Activated CD8-positive, alpha-beta memory T cell treated with anti-CD3 and anti-CD28 coated beads, Interleukin-2, amount 10 ng/mL, durations not matched to agents 7 days and 5 days (primary cell): ENCODE measurements at regions not wholly inside any gene's neighbourhood (a gene's known extent, or its start where the extent isn't known, plus 50 kb on each side); places are given as distances from the start of the nearest gene placed in this dataset.

Source experiments
- ATAC-seq: fragments of 150-1000 bp; cut with Tn5 transposase; one replicate; pipeline ENCODE4 v1.10.0; 2021; ENCODE audit warnings: moderate library complexity
- CTCF ChIA-PET: fragments of 350-600 bp; sonication (Branson Sonifier 250); formaldehyde crosslinking; loops from one replicate; lab custom pipeline; 2021; ENCODE audit warnings: antibody characterized with exemption; lab: Charles Lee
- DNase-seq: peaks from one replicate; pipeline ENCODE4 v3.0.0-alpha.2; 2020
- H3K27ac Mint-ChIP-seq: one replicate; pipeline ENCODE4 v1.8.0; 2021; ENCODE audit warnings: mild to moderate bottlenecking, mixed read lengths
- H3K27me3 Mint-ChIP-seq: one replicate; pipeline ENCODE4 v1.8.0; 2021; ENCODE audit warnings: mixed read lengths
- H3K36me3 Mint-ChIP-seq: one replicate; pipeline ENCODE4 v1.8.0; 2021; ENCODE audit warnings: mild to moderate bottlenecking, mixed read lengths
- H3K4me1 Mint-ChIP-seq: one replicate; pipeline ENCODE4 v1.8.0; 2021; ENCODE audit warnings: mixed read lengths
- H3K4me3 Mint-ChIP-seq: one replicate; pipeline ENCODE4 v1.8.0; 2021; ENCODE audit warnings: mild to moderate bottlenecking, moderate library complexity, mixed read lengths
- H3K9me3 Mint-ChIP-seq: one replicate; pipeline ENCODE4 v1.8.0; 2022; ENCODE audit warnings: low read depth, mixed read lengths

- no peaks in the 10 kb centered on the region for H3K27me3 Mint-ChIP-seq
- H3K4me1 Mint-ChIP-seq, result no peaks in the 10 kb centered on the region
- H3K4me3 Mint-ChIP-seq, result no peak overlapping the region
- DNase-seq (no peak), ATAC-seq (no peak)
- H3K9me3 Mint-ChIP-seq, result peaks cover 2% of the 10 kb centered on the region
- CTCF ChIA-PET, result no interaction called here
- no peak overlapping the region for H3K27ac Mint-ChIP-seq
- H3K36me3 Mint-ChIP-seq, result no peaks in the 10 kb centered on the region
These were observed 502.3 kb downstream of the SH2D4B start for GRCh38 chr10:81040031-81040430.

DNA sequence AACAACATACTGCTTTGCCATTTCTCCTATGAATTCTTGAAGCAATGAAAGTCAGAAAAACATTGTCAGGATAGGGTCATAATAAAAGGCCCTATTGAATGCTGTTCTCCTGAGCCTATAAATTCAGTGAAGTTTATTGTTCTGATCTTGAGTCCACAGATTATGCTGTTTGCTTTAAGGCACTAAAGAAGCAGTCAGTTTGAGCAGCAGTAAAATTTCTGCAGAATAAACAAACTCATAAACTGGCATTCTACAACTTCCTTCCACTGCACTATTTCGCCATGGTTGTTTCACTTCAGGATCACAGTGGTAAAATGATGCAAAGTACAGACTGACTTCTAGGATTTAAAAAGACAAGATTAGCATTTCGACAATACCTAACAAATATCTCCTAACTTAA lies 503.2 kb downstream of the SH2D4B start:
- ATAC-seq (no peak), DNase-seq (no peak)
- Mint-ChIP-seq H3K4me1 (no peaks in the 10 kb centered on the region), H3K4me3 (no peak overlapping the region), H3K27me3 (no peaks in the 10 kb centered on the region), H3K9me3 (peaks cover 2% of the 10 kb centered on the region), H3K36me3 (no peaks in the 10 kb centered on the region), H3K27ac (no peak overlapping the region)
- CTCF ChIA-PET, result no interaction called here

- no peaks in the 10 kb centered on the region for H3K36me3 Mint-ChIP-seq
- no peak overlapping the region for H3K27ac Mint-ChIP-seq
- H3K4me3 Mint-ChIP-seq, result no peak overlapping the region
- no peak for DNase-seq
- no peaks in the 10 kb centered on the region for H3K9me3 Mint-ChIP-seq
- no peaks in the 10 kb centered on the region for H3K4me1 Mint-ChIP-seq
- H3K27me3 Mint-ChIP-seq, result no peaks in the 10 kb centered on the region
- CTCF ChIA-PET, result no interaction called here
- no peak for ATAC-seq
These were observed 504.9 kb downstream of the SH2D4B start for GRCh38 chr10:81042647-81043046.

GRCh38 chr10:81065474-81065873 lies 527.8 kb downstream of the SH2D4B start:
- H3K27ac Mint-ChIP-seq, result no peak overlapping the region

GRCh38 chr10:81068460-81068859 lies 530.8 kb downstream of the SH2D4B start:
- H3K4me3 Mint-ChIP-seq, result no peak overlapping the region
- H3K4me1 Mint-ChIP-seq, result no peaks in the 10 kb centered on the region
- H3K27ac Mint-ChIP-seq, result no peak overlapping the region
- CTCF ChIA-PET, result no interaction called here
- no peaks in the 10 kb centered on the region for H3K36me3 Mint-ChIP-seq
- no peaks in the 10 kb centered on the region for H3K27me3 Mint-ChIP-seq
- H3K9me3 Mint-ChIP-seq, result no peaks in the 10 kb centered on the region
- no peak for DNase-seq
- no peak for ATAC-seq

More at GRCh38 chr10:81065474-81065873, 527.8 kb downstream of the SH2D4B start:
- no peaks in the 10 kb centered on the region for H3K4me1 Mint-ChIP-seq
- H3K27me3 Mint-ChIP-seq, result no peaks in the 10 kb centered on the region
- no peak overlapping the region for H3K4me3 Mint-ChIP-seq
- DNase-seq (no peak), ATAC-seq (no peak)
- no peaks in the 10 kb centered on the region for H3K9me3 Mint-ChIP-seq
- H3K36me3 Mint-ChIP-seq, result no peaks in the 10 kb centered on the region
- CTCF ChIA-PET, result no interaction called here

DNA sequence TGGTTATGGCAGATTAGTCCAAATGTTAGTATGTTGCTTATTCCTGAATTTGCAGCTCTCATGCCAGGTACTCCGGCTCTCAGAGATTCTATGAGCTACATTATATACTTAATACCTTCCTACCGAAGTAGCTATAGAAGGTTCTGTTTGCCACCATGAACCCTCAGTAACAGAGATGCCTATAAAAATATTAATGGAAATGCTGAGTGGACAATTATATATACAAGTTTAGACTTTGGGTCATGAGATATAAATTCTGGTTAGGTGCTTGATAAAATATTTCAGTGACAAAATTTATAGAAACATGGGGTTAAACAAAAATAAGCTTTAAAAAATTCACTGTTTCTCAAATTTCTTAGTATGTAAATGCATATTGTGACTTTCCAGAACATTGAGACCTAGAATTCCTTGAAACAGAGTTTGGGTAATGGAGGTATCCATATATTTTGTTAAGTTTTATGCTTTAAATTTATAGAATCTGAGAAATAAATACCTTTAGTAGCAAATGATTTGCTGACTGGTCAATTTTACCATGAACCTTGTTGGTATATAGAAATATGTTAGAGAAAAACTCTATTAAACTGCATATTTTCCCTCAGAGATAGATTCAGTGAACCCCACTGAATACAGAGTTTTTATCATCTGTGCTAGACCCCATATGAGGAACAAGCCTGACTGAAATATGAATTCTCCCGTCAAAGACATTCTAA lies 533.5 kb downstream of the SH2D4B start:
- ATAC-seq (no peak), DNase-seq (no peak)
- H3K9me3 Mint-ChIP-seq, result no peaks in the 10 kb centered on the region
- H3K27ac Mint-ChIP-seq, result no peak overlapping the region
- no peak overlapping the region for H3K4me3 Mint-ChIP-seq
- no peaks in the 10 kb centered on the region for H3K36me3 Mint-ChIP-seq
- CTCF ChIA-PET, result no interaction called here
- H3K4me1 Mint-ChIP-seq, result no peaks in the 10 kb centered on the region
- no peaks in the 10 kb centered on the region for H3K27me3 Mint-ChIP-seq

DNA sequence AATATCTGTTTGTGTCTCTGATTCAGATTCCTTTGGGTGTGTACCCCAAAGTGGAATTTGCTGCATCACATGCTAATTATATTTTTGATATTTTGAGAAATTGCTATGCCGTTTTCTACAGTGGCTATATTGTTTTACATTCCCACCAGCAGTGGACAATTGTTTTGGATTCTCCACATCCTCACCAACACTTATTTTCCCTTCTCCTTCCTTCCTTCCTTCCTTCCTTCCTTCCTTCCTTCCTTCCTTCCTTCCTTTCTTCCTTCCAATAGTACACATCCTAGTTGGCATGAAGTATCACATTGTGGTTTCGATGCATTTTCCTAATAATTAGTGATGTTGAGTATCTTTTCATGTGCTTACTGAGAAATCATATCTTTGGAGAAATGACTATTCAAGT lies 535.5 kb downstream of the SH2D4B start:
- DNase-seq, result no peak
- Mint-ChIP-seq H3K27me3 (no peaks in the 10 kb centered on the region), H3K4me3 (no peak overlapping the region), H3K4me1 (no peaks in the 10 kb centered on the region), H3K9me3 (no peaks in the 10 kb centered on the region), H3K36me3 (no peaks in the 10 kb centered on the region), H3K27ac (no peak overlapping the region)
- ATAC-seq, result no peak
- CTCF ChIA-PET, result no interaction called here

GRCh38 chr10:81081887-81082620 lies 544.4 kb downstream of the SH2D4B start:
- Mint-ChIP-seq H3K9me3 (peaks cover 7% of the 10 kb centered on the region), H3K4me1 (no peaks in the 10 kb centered on the region)
- ATAC-seq, result no peak

DNA sequence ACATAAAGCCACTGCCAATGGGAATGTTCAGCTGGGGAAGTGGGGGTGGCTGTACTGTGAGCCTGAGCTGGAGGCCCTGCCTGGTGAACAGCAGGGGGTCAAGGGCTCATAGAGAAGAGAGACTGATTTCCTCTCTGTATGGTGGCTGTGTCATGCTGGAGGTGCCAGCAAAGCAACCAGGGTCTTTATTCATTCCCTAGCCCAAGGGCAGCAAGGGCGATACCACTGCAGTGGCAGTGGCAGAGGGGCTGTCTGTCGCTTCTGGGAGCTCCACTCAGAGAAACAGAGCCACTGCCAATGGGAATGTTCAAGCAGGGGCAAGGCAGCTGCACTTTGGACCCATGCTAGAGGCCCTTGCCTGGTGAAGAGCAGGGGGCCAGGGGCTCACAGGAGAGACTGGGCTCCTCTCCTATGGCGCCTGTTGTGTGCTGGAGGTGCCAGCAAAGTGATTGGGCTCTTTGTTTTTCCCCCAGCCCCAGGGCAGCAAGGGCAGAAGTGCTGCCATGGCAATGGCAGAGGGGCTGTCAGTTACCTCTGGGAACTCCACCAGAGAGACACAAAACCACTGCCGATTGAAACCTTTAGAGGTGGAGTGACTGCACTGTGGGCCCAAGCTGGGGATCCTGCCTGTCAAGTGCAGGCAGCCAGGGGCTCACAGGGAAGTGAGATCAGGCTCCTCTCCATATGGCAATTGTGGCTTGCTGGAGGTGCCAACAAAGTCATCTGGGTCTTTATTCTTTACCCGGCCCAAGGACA lies 545.1 kb downstream of the SH2D4B start:
- Mint-ChIP-seq H3K27ac (no peak overlapping the region), H3K4me1 (no peaks in the 10 kb centered on the region), H3K9me3 (peaks cover 7% of the 10 kb centered on the region), H3K36me3 (no peaks in the 10 kb centered on the region), H3K27me3 (no peaks in the 10 kb centered on the region), H3K4me3 (no peak overlapping the region)
- CTCF ChIA-PET, result no interaction called here
- ATAC-seq (no peak), DNase-seq (no peak)

More at GRCh38 chr10:81081887-81082620, 544.4 kb downstream of the SH2D4B start:
- CTCF ChIA-PET, result interaction anchor here (0.6 kb wide), 1 partner anchor 26 kb away, joined by 3 read pairs; no protein-coding TSS in a partner anchor
- Mint-ChIP-seq H3K27me3 (no peaks in the 10 kb centered on the region), H3K36me3 (no peaks in the 10 kb centered on the region), H3K4me3 (no peak overlapping the region), H3K27ac (no peak overlapping the region)
- no peak for DNase-seq

DNA sequence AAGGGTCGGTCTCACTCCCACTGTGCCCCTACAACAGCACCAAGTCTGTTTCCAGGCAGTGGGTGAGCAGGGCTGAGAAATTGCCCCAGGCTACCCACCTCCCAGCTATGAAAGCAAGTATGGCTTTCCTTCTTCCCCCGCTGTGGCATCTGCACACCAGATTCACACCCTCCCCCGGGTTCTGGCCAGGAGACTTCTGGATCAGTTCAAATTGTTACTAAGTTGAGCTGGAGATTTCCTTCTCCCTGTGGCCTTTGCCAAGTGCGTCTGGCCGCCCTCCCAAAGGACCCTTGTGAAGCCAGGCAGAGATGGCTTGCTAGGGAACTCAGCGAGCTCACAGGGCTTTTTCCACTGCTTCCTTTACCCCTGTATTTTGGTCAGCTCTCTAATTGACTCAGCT lies 555.4 kb downstream of the SH2D4B start:
- no peak for ATAC-seq
- H3K36me3 Mint-ChIP-seq, result no peaks in the 10 kb centered on the region
- H3K9me3 Mint-ChIP-seq, result no peaks in the 10 kb centered on the region
- H3K27me3 Mint-ChIP-seq, result no peaks in the 10 kb centered on the region
- DNase-seq, result no peak
- CTCF ChIA-PET, result no interaction called here
- no peaks in the 10 kb centered on the region for H3K4me1 Mint-ChIP-seq
- H3K4me3 Mint-ChIP-seq, result no peak overlapping the region
- no peak overlapping the region for H3K27ac Mint-ChIP-seq

DNA sequence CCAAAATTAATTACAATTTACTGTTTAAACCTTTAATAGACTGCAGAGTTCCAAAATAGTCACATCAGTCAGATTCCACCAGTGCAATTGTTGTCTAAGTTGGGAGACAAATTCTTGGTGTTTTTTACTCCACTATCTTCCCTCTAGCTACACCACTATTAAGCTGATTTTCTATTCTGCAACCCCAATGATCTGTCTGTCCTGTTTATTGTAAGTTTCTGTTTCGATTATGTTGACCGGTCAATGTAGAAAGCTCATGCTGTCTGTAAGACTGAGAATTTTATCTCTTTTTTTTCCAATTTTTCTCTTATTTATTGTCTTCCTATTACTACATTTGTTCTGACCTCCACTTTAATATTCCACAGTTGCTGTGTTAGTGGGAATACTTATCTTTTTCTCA lies 557.5 kb downstream of the SH2D4B start:
- H3K9me3 Mint-ChIP-seq, result no peaks in the 10 kb centered on the region
- ATAC-seq (no peak), DNase-seq (no peak)
- H3K4me3 Mint-ChIP-seq, result no peak overlapping the region
- no peaks in the 10 kb centered on the region for H3K36me3 Mint-ChIP-seq
- no peak overlapping the region for H3K27ac Mint-ChIP-seq
- no peaks in the 10 kb centered on the region for H3K4me1 Mint-ChIP-seq
- CTCF ChIA-PET, result no interaction called here
- H3K27me3 Mint-ChIP-seq, result no peaks in the 10 kb centered on the region

- Mint-ChIP-seq H3K27me3 (no peaks in the 10 kb centered on the region), H3K4me1 (no peaks in the 10 kb centered on the region), H3K36me3 (no peaks in the 10 kb centered on the region), H3K27ac (no peak overlapping the region), H3K4me3 (no peak overlapping the region), H3K9me3 (no peaks in the 10 kb centered on the region)
- no peak for ATAC-seq
- CTCF ChIA-PET, result no interaction called here
- no peak for DNase-seq
These were observed 558.9 kb downstream of the SH2D4B start for GRCh38 chr10:81096558-81096957.

- H3K27me3 Mint-ChIP-seq, result no peaks in the 10 kb centered on the region
- ATAC-seq, result no peak
- CTCF ChIA-PET, result no interaction called here
These were observed 563.4 kb downstream of the SH2D4B start for GRCh38 chr10:81101062-81101461.

DNA sequence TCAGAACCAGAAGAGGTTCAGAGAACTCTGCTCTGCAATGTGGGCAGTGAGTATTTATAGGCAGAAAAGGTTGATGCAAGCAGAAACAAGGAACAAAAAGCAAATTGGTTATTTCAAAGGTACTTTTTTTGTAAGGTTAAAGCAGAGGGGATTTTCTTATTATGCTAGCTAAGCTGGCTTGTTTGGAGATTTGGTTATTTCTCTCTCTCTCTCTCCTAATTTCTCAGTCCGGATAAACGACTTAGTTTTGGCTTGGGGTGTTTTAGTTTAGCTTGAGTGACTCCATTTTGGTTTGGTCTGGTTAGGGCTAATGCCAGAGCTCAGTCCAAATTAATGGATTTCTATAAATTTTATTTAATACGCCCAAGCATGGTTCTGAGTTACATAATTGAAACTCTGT lies 566.8 kb downstream of the SH2D4B start:
- Mint-ChIP-seq H3K36me3 (no peaks in the 10 kb centered on the region), H3K4me1 (no peaks in the 10 kb centered on the region), H3K4me3 (no peak overlapping the region), H3K9me3 (no peaks in the 10 kb centered on the region), H3K27ac (no peak overlapping the region), H3K27me3 (no peaks in the 10 kb centered on the region)
- CTCF ChIA-PET, result no interaction called here
- ATAC-seq (no peak), DNase-seq (no peak)

More at GRCh38 chr10:81101062-81101461, 563.4 kb downstream of the SH2D4B start:
- H3K36me3 Mint-ChIP-seq, result no peaks in the 10 kb centered on the region
- H3K9me3 Mint-ChIP-seq, result no peaks in the 10 kb centered on the region
- no peak overlapping the region for H3K4me3 Mint-ChIP-seq
- no peak for DNase-seq
- H3K4me1 Mint-ChIP-seq, result no peaks in the 10 kb centered on the region
- no peak overlapping the region for H3K27ac Mint-ChIP-seq
